Neuron (in vitro differentiated cells): ENCODE measurements at regions not wholly inside any gene's neighbourhood (a gene's known extent, or its start where the extent isn't known, plus 50 kb on each side); places are given as distances from the start of the nearest gene placed in this dataset.
"Not testable (repeated sequence)": the region's sequence is repeated elsewhere in the genome, so short reads cannot be mapped to it uniquely, and the experiment has no call there.

Source experiments
- H2AFZ ChIP-seq: one replicate; pipeline ENCODE4 v1.6.1; 2013; ENCODE audit warnings: low read depth, mild to moderate bottlenecking, inconsistent platforms, low read length, moderate library complexity
- H3K27me3 ChIP-seq: one replicate; pipeline ENCODE4 v1.6.1; 2013; ENCODE audit warnings: low read length; ENCODE audit not compliant: insufficient read depth
- H3K36me3 ChIP-seq: one replicate; pipeline ENCODE4 v1.6.1; 2013; ENCODE audit warnings: low read length; ENCODE audit not compliant: insufficient read depth
- H3K4me1 ChIP-seq: one replicate; pipeline ENCODE4 v1.6.1; 2013; ENCODE audit warnings: low read length; ENCODE audit not compliant: insufficient read depth
- H3K4me3 ChIP-seq: 2 replicates; pipeline ENCODE4 v1.5.1; 2013; ENCODE audit warnings: mild to moderate bottlenecking, low read length, moderate library complexity
- H3K9me3 ChIP-seq: one replicate; pipeline ENCODE4 v1.6.1; 2013; ENCODE audit warnings: low read length

GRCh38 chr17:63086483-63087185 is 120.6 kb downstream of the TANC2 start:
- no peaks in the 10 kb centered on the region for H3K27me3 ChIP-seq
- peaks cover 3% of the 10 kb centered on the region for H3K9me3 ChIP-seq
- H3K4me3 ChIP-seq: no peak overlapping the region
- no peaks in the 10 kb centered on the region for H3K4me1 ChIP-seq
- H2AFZ ChIP-seq: no peak overlapping the region
- no peaks in the 10 kb centered on the region for H3K36me3 ChIP-seq

GRCh38 chr17:63090358-63091114 is 124.5 kb downstream of the TANC2 start:
- not testable (repeated sequence) for H3K9me3 ChIP-seq, H3K36me3 ChIP-seq, H3K4me3 ChIP-seq, H3K27me3 ChIP-seq, H3K4me1 ChIP-seq, H2AFZ ChIP-seq

GRCh38 chr17:63091909-63092308 is 125.9 kb downstream of the TANC2 start:
- not testable (repeated sequence) for H3K4me1 ChIP-seq, H3K27me3 ChIP-seq, H3K9me3 ChIP-seq, H2AFZ ChIP-seq, H3K4me3 ChIP-seq, H3K36me3 ChIP-seq

DNA sequence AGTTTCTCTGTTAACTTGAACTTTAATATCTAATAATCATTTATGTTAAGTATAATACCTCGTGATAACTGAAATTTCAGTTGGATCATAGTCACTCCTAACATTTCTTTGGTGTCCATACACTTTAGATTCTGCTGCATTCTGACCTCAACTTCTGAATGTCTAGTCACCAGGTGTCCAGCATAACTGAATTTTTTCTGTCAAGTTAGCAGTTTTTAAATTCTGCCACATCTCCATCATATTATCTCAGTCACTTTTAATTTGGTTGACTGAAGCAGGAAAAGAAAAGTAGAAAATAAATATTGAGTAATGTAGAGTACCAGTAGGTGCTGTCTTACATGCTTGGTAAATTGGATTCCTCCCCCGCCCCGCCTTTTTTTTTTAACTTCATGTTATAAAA is 128.6 kb downstream of the TANC2 start:
- Histone ChIP-seq H3K27me3 (no peaks in the 10 kb centered on the region), H3K4me1 (no peaks in the 10 kb centered on the region), H2AFZ (no peak overlapping the region), H3K9me3 (no peaks in the 10 kb centered on the region), H3K36me3 (no peaks in the 10 kb centered on the region), H3K4me3 (no peak overlapping the region)

GRCh38 chr17:63095459-63095858 is 129.4 kb downstream of the TANC2 start:
- no peak overlapping the region for H2AFZ ChIP-seq
- no peaks in the 10 kb centered on the region for H3K9me3 ChIP-seq
- no peaks in the 10 kb centered on the region for H3K27me3 ChIP-seq
- H3K36me3 ChIP-seq: no peaks in the 10 kb centered on the region
- no peaks in the 10 kb centered on the region for H3K4me1 ChIP-seq
- no peak overlapping the region for H3K4me3 ChIP-seq

GRCh38 chr17:63095879-63096278 is 129.8 kb downstream of the TANC2 start:
- H3K36me3 ChIP-seq: no peaks in the 10 kb centered on the region
- no peak overlapping the region for H3K4me3 ChIP-seq
- H3K4me1 ChIP-seq: no peaks in the 10 kb centered on the region
- H2AFZ ChIP-seq: no peak overlapping the region
- H3K9me3 ChIP-seq: no peaks in the 10 kb centered on the region
- H3K27me3 ChIP-seq: no peaks in the 10 kb centered on the region

DNA sequence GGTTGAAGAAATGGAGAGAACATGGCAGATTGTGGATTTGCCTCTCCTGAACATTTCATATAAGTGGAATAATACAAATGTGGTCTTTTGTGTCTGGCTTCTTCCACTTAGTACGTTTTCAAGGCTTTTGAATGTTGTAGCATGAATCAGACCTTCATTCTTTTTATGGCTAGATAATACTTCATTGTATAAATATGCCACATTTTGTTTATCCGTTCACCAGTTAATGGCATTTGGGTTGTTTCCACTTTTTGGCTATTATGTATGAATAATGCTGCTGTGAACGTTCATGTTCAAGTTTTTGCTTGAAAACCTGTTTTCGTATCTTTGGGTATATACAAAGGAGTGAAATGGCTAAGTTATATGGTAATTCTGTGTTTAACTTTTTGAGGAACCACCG is 130.4 kb downstream of the TANC2 start:
- H3K36me3 ChIP-seq: no peaks in the 10 kb centered on the region
- H2AFZ ChIP-seq: no peak overlapping the region
- H3K27me3 ChIP-seq: no peaks in the 10 kb centered on the region
- H3K4me1 ChIP-seq: no peaks in the 10 kb centered on the region
- H3K4me3 ChIP-seq: no peak overlapping the region
- H3K9me3 ChIP-seq: no peaks in the 10 kb centered on the region

GRCh38 chr17:63099425-63099824 is 133.4 kb downstream of the TANC2 start:
- H2AFZ ChIP-seq: no peak overlapping the region
- H3K9me3 ChIP-seq: no peaks in the 10 kb centered on the region
- no peaks in the 10 kb centered on the region for H3K4me1 ChIP-seq
- H3K36me3 ChIP-seq: no peaks in the 10 kb centered on the region
- no peak overlapping the region for H3K4me3 ChIP-seq
- H3K27me3 ChIP-seq: no peaks in the 10 kb centered on the region

- no peak overlapping the region for H3K4me3 ChIP-seq
- H3K27me3 ChIP-seq: no peaks in the 10 kb centered on the region
- H3K9me3 ChIP-seq: no peaks in the 10 kb centered on the region
Observed at GRCh38 chr17:63102034-63102433, 136.0 kb downstream of the TANC2 start.

GRCh38 chr17:63106050-63106449 is 140.0 kb downstream of the TANC2 start:
- H3K9me3 ChIP-seq: no peaks in the 10 kb centered on the region
- H3K4me1 ChIP-seq: peaks cover 5% of the 10 kb centered on the region
- H3K4me3 ChIP-seq: no peak overlapping the region
- no peaks in the 10 kb centered on the region for H3K36me3 ChIP-seq
- no peaks in the 10 kb centered on the region for H3K27me3 ChIP-seq
- no peak overlapping the region for H2AFZ ChIP-seq

More at GRCh38 chr17:63102034-63102433, 136.0 kb downstream of the TANC2 start:
- H3K4me1 ChIP-seq: no peaks in the 10 kb centered on the region
- no peak overlapping the region for H2AFZ ChIP-seq
- no peaks in the 10 kb centered on the region for H3K36me3 ChIP-seq

DNA sequence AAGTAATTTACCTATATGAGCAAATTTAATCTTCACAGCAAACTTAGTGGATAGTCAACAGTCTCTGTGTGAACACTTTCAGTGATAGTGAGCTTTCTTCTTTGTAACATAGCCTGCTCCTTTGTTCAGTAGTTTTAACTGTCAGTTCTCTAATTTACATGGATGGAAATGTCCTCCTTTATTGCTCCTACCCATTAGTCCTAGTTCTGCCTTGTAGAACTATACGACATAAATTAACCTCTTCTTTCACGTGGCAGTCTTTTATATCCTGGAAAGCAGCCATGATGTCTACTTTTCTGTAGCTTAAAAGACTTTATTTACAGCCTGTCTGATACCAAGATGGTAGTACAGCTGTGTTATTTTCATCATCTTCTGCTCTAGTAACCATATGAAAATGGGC is 143.6 kb downstream of the TANC2 start:
- H2AFZ ChIP-seq: no peak overlapping the region
- peaks cover 5% of the 10 kb centered on the region for H3K4me1 ChIP-seq
- no peaks in the 10 kb centered on the region for H3K27me3 ChIP-seq
- H3K4me3 ChIP-seq: no peak overlapping the region
- H3K9me3 ChIP-seq: no peaks in the 10 kb centered on the region
- no peaks in the 10 kb centered on the region for H3K36me3 ChIP-seq

GRCh38 chr17:63113167-63113566 is 147.1 kb downstream of the TANC2 start:
- Histone ChIP-seq H3K27me3 (no peaks in the 10 kb centered on the region), H3K9me3 (no peaks in the 10 kb centered on the region), H3K4me3 (no peak overlapping the region), H3K4me1 (peaks cover 20% of the 10 kb centered on the region), H2AFZ (no peak overlapping the region), H3K36me3 (no peaks in the 10 kb centered on the region)

- Histone ChIP-seq H3K4me3 (no peak overlapping the region), H3K36me3 (no peaks in the 10 kb centered on the region), H3K27me3 (no peaks in the 10 kb centered on the region), H2AFZ (no peak overlapping the region), H3K9me3 (no peaks in the 10 kb centered on the region), H3K4me1 (peaks cover 20% of the 10 kb centered on the region)
Observed at GRCh38 chr17:63116228-63116627, 150.2 kb downstream of the TANC2 start.
